Heart left ventricle (tissue), 16 donors: ENCODE measurements at regions not wholly inside any gene's neighbourhood (a gene's known extent, or its start where the extent isn't known, plus 50 kb on each side); places are given as distances from the start of the nearest gene placed in this dataset.
"Not testable (repeated sequence)": the region's sequence is repeated elsewhere in the genome, so short reads cannot be mapped to it uniquely, and the experiment has no call there.

Source experiments
- ATAC-seq, 4 donors: fragments of 200-7000 bp; cut with Tn5 transposase; one replicate each; pipeline ENCODE4 v1.9.1; 2020 to 2022; ENCODE audit warnings: moderate library complexity in 4 of 4, mild to moderate bottlenecking in 3 of 4, moderate number of reproducible peaks in 1 of 4
- DNase-seq, 5 donors: peaks; one replicate each; pipeline ENCODE4 v3.0.0-alpha.2; 2020
- H3K27ac ChIP-seq, 12 donors: fragments of 200-600 bp; sonication (generic) in 4 of 12; one replicate each; pipeline versions ENCODE4 v1.5.0 to v1.8.0; 2016 to 2022; ENCODE audit warnings: mild to moderate bottlenecking in 2 of 12
- H3K27me3 ChIP-seq, 9 donors: fragments of 200-600 bp; sonication (generic) in 2 of 9; one replicate each; pipeline versions ENCODE4 v1.5.1 to v1.8.0; 2016 to 2022; ENCODE audit warnings: mild to moderate bottlenecking in 3 of 9
- H3K36me3 ChIP-seq, 9 donors: fragments of 200-600 bp; sonication (generic) in 2 of 9; one replicate each; pipeline versions ENCODE4 v1.5.0 to v1.8.0; 2018 to 2022; ENCODE audit warnings: mild to moderate bottlenecking in 2 of 9
- H3K4me1 ChIP-seq, 12 donors: fragments of 200-600 bp; sonication (generic) in 4 of 12; one replicate each; pipeline versions ENCODE4 v1.5.0 to v1.8.0; 2016 to 2022; ENCODE audit warnings: mild to moderate bottlenecking in 3 of 12
- H3K4me3 ChIP-seq, 12 donors: fragments of 200-600 bp; sonication (generic) in 4 of 12; one replicate each; pipeline versions ENCODE4 v1.5.0 to v1.8.0; 2017 to 2022; ENCODE audit warnings: mild to moderate bottlenecking in 9 of 12, moderate library complexity in 4 of 12
- H3K9me3 ChIP-seq, 12 donors: fragments of 200-600 bp; sonication (generic) in 4 of 12; one replicate each; pipeline versions ENCODE4 v1.5.0 to v1.8.0; 2016 to 2022; ENCODE audit warnings: mild to moderate bottlenecking in 1 of 12
- CTCF ChIP-seq, 12 donors: fragments of 200-600 bp; sonication (generic) in 4 of 12; IDR thresholded peaks; one replicate each; pipeline versions ENCODE4 v1.5.0 to v1.8.0; 2018 to 2022; ENCODE audit warnings: antibody characterized with exemption in 12 of 12, mild to moderate bottlenecking in 5 of 12
- POLR2A ChIP-seq, 2 donors: fragments of 450-650 bp; IDR thresholded peaks; one replicate each; pipeline ENCODE4 v1.6.1; 2017; ENCODE audit warnings: antibody characterized with exemption in 2 of 2, mild to moderate bottlenecking in 2 of 2, moderate library complexity in 2 of 2
- WGBS, 4 donors: extraction: QIAGEN DNeasy Blood & Tissue Kit in 2 of 4; methylation state at CpG; one replicate each; pipeline versions ENCODE4 v1.1.5 to v1.1.7; 2013 to 2018; 5-methylcytosine and 5-hydroxymethylcytosine counted together
- intact Hi-C, 10 donors: fragments of 100-400 bp; cut with DNase I; formaldehyde crosslinking; loops; one replicate each; pipeline versions ENCODE4 v1.11.1 to v1.14.2; 2022
- donor health status: ischemic (EF 13 %, LVEDD 7.1; RV severe dilation, severe dysfunction).
- donor health status: healthy with polysubstance abuse.
- donor health status: DM: no; HTN: yes; CAD: no.
- donor health status: DM: no; HTN: no; CAD: no.
- donor health status: ischemic (EF 25% LVEDD 6.9; RV normal size, moderate dysfunction).
- donor health status: ischemic (EF 25% LVEDD 5.7; RV mildly dilated, moderate dysfunction).
- donor health status: healthy.
- donor health status: DM: yes; HTN: yes; CAD: no.
- donor health status: ischemic (EF 35%, LVEDD 5.7; RV mildly dilated, moderate dysfunction).
- donor health status: nonischemic (EF 11% LVEDD 7.7; RV severe dilation, severe dysfunction).
- donor health status: DM: yes; HTN: yes; CAD: no.
- donor health status: PGD.
- donor health status: ischemic (EF 29% LVEDD 5.4; RV normal size, mild dysfunction).
- donor health status: nonischemic (EF 23%, LVEDD 6.1; RV moderate dilation, normal function).

GRCh38 chr15:54792526-54792925, 404.2 kb downstream of the RSL24D1 start:
- 72 to 82% (median 79%) methylated on average over 1 of the region's 1 CpG for WGBS, 4 donors
- TF ChIP-seq CTCF (IDR thresholded peaks at IDR 0.05): no peak
- TF ChIP-seq POLR2A (IDR thresholded peaks at IDR 0.05): no peak

GRCh38 chr15:54790693-54791092, 406.0 kb downstream of the RSL24D1 start:
- TF ChIP-seq POLR2A (IDR thresholded peaks at IDR 0.05) (no peak), CTCF (IDR thresholded peaks at IDR 0.05) (no peak)
- Histone ChIP-seq H3K9me3 (peaks cover 0 to 6% (median 0%) of the 10 kb centered on the region in 12 donors), H3K4me1 (no peaks in the 10 kb centered on the region), H3K4me3 (no peak overlapping the region), H3K36me3 (no peaks in the 10 kb centered on the region), H3K27ac (no peak overlapping the region), H3K27me3 (no peaks in the 10 kb centered on the region)
- no peak for ATAC-seq
- DNase-seq: no peak
- intact Hi-C loops: no loop called here
- 38 to 56% (median 48%) methylated on average over 1 of the region's 1 CpG for WGBS, 4 donors

More at GRCh38 chr15:54792526-54792925, 404.2 kb downstream of the RSL24D1 start:
- DNase-seq (no peak), ATAC-seq (no peak)
- Histone ChIP-seq H3K4me1 (no peaks in the 10 kb centered on the region), H3K27me3 (no peaks in the 10 kb centered on the region), H3K27ac (no peak overlapping the region), H3K9me3 (no peaks in the 10 kb centered on the region), H3K36me3 (no peaks in the 10 kb centered on the region), H3K4me3 (no peak overlapping the region)
- intact Hi-C loops: no loop called here

- WGBS, 4 donors: 38 to 62% (median 58%) methylated on average over 2 of the region's 2 CpGs
- H3K27ac ChIP-seq: no peak overlapping the region
- peaks cover 0 to 6% (median 0%) of the 10 kb centered on the region in 12 donors for H3K9me3 ChIP-seq
- TF ChIP-seq POLR2A (IDR thresholded peaks at IDR 0.05) (no peak), CTCF (IDR thresholded peaks at IDR 0.05) (no peak)
- no peaks in the 10 kb centered on the region for H3K27me3 ChIP-seq
- H3K4me3 ChIP-seq: no peak overlapping the region
- H3K4me1 ChIP-seq: no peaks in the 10 kb centered on the region
- H3K36me3 ChIP-seq: no peaks in the 10 kb centered on the region
- intact Hi-C loops: no loop called here
- ATAC-seq (no peak), DNase-seq (no peak)
These were observed 407.4 kb downstream of the RSL24D1 start for GRCh38 chr15:54789376-54789775.

- H3K36me3 ChIP-seq, intact Hi-C loops, H3K27me3 ChIP-seq, H3K27ac ChIP-seq, DNase-seq, H3K4me1 ChIP-seq, H3K4me3 ChIP-seq, ATAC-seq: not testable (repeated sequence)
- H3K9me3 ChIP-seq: peaks cover 0 to 14% (median 0%) of the 10 kb centered on the region in 12 donors
- 87 to 96% (median 93%) methylated on average over 16 to 26 of the region's 26 CpGs for WGBS, 4 donors
These were observed 415.5 kb downstream of the RSL24D1 start for GRCh38 chr15:54781220-54781619.

- H3K27ac ChIP-seq: no peak overlapping the region
- TF ChIP-seq POLR2A (IDR thresholded peaks at IDR 0.05) (no peak), CTCF (IDR thresholded peaks at IDR 0.05) (no peak)
- intact Hi-C loops: no loop called here
- peaks cover 0 to 7% (median 0%) of the 10 kb centered on the region in 12 donors for H3K9me3 ChIP-seq
- H3K27me3 ChIP-seq: no peaks in the 10 kb centered on the region
- H3K36me3 ChIP-seq: no peaks in the 10 kb centered on the region
- H3K4me1 ChIP-seq: no peaks in the 10 kb centered on the region
- DNase-seq (no peak), ATAC-seq (no peak)
- no peak overlapping the region for H3K4me3 ChIP-seq
- 41 to 47% (median 43%) methylated on average over 1 of the region's 1 CpG for WGBS, 4 donors
These were observed 417.5 kb downstream of the RSL24D1 start for GRCh38 chr15:54779271-54779670.
